Left lung (tissue), 4 donors: ENCODE measurements at regions not wholly inside any gene's neighbourhood (a gene's known extent, or its start where the extent isn't known, plus 50 kb on each side); places are given as distances from the start of the nearest gene placed in this dataset.

Experiments
- ATAC-seq: fragments of 200-7000 bp; cut with Tn5 transposase; one replicate; pipeline ENCODE4 v1.9.1; 2020; ENCODE audit warnings: moderate library complexity
- DNase-seq, 4 donors: peaks; one replicate each; pipeline ENCODE4 v3.0.0-alpha.2; 2013 to 2020
- H3K27ac ChIP-seq, 2 donors: fragments of 200-600 bp; sonication (generic) in 1 of 2; one replicate each; pipeline versions ENCODE4 v1.5.0 to v1.8.0; 2020 to 2021
- H3K27me3 ChIP-seq, 2 donors: fragments of 200-600 bp; sonication (generic) in 1 of 2; one replicate each; pipeline versions ENCODE4 v1.5.0 to v1.8.0; 2020 to 2021
- H3K36me3 ChIP-seq, 2 donors: fragments of 200-600 bp; sonication (generic) in 1 of 2; one replicate each; pipeline versions ENCODE4 v1.5.0 to v1.8.0; 2020 to 2021
- H3K4me1 ChIP-seq, 2 donors: fragments of 200-600 bp; one replicate each; pipeline ENCODE4 v1.8.0; 2021
- H3K4me3 ChIP-seq, 2 donors: fragments of 200-600 bp; sonication (generic) in 1 of 2; one replicate each; pipeline versions ENCODE4 v1.5.0 to v1.8.0; 2020 to 2021; ENCODE audit warnings: mild to moderate bottlenecking in 1 of 2
- H3K9me3 ChIP-seq, 2 donors: fragments of 200-600 bp; sonication (generic) in 1 of 2; one replicate each; pipeline versions ENCODE4 v1.5.0 to v1.8.0; 2020 to 2021
- CTCF ChIP-seq, 2 donors: fragments of 200-600 bp; sonication (generic) in 1 of 2; IDR thresholded peaks; one replicate each; pipeline versions ENCODE4 v1.5.0 to v1.8.0; 2021; ENCODE audit warnings: antibody characterized with exemption in 2 of 2
- intact Hi-C, 2 donors: fragments of 100-400 bp; cut with DNase I; formaldehyde crosslinking; loops; one replicate each; pipeline versions ENCODE4 v1.11.2 to v1.14.2; 2022
- donor health status: DM: no; HTN: yes; CAD: no.
- donor health status: DM: no; HTN: no; CAD: no.

GRCh38 chr14:97692084-97692483 lies 894.9 kb downstream of the VRK1 start:
- Histone ChIP-seq H3K27me3 (no peaks in the 10 kb centered on the region), H3K9me3 (no peaks in the 10 kb centered on the region), H3K4me3 (no peak overlapping the region), H3K4me1 (no peaks in the 10 kb centered on the region), H3K36me3 (no peaks in the 10 kb centered on the region), H3K27ac (no peak overlapping the region)
- intact Hi-C loops: no loop called here
- no peak for DNase-seq
- TF ChIP-seq CTCF (IDR thresholded peaks at IDR 0.05): no peak
- ATAC-seq: no peak

GRCh38 chr14:97695456-97695981 lies 898.3 kb downstream of the VRK1 start:
- intact Hi-C loops: no loop called here
- Histone ChIP-seq H3K9me3 (peaks cover 0 to 4% of the 10 kb centered on the region in 2 donors), H3K27ac (no peak overlapping the region), H3K4me1 (no peaks in the 10 kb centered on the region), H3K27me3 (no peaks in the 10 kb centered on the region), H3K4me3 (no peak overlapping the region), H3K36me3 (no peaks in the 10 kb centered on the region)
- TF ChIP-seq CTCF (IDR thresholded peaks at IDR 0.05): no peak
- ATAC-seq (no peak), DNase-seq (no peak)

GRCh38 chr14:97697772-97698171 lies 900.6 kb downstream of the VRK1 start:
- peaks cover 0 to 4% of the 10 kb centered on the region in 2 donors for H3K9me3 ChIP-seq
- no peak overlapping the region for H3K27ac ChIP-seq
- ATAC-seq (no peak), DNase-seq (no peak)
- intact Hi-C loops: no loop called here
- H3K4me3 ChIP-seq: no peak overlapping the region
- no peaks in the 10 kb centered on the region for H3K36me3 ChIP-seq
- H3K27me3 ChIP-seq: no peaks in the 10 kb centered on the region
- TF ChIP-seq CTCF (IDR thresholded peaks at IDR 0.05): no peak
- H3K4me1 ChIP-seq: no peaks in the 10 kb centered on the region

GRCh38 chr14:97699026-97699425 lies 901.8 kb downstream of the VRK1 start:
- H3K36me3 ChIP-seq: no peaks in the 10 kb centered on the region
- TF ChIP-seq CTCF (IDR thresholded peaks at IDR 0.05): no peak
- intact Hi-C loops: no loop called here
- no peak overlapping the region for H3K27ac ChIP-seq
- peaks cover 0 to 4% of the 10 kb centered on the region in 2 donors for H3K9me3 ChIP-seq
- H3K4me1 ChIP-seq: no peaks in the 10 kb centered on the region
- ATAC-seq (no peak), DNase-seq (no peak)
- H3K27me3 ChIP-seq: no peaks in the 10 kb centered on the region
- H3K4me3 ChIP-seq: no peak overlapping the region

GRCh38 chr14:97703006-97703760 lies 906.0 kb downstream of the VRK1 start:
- Histone ChIP-seq H3K4me1 (peaks cover 0 to 9% of the 10 kb centered on the region in 2 donors), H3K36me3 (no peaks in the 10 kb centered on the region), H3K27me3 (no peaks in the 10 kb centered on the region), H3K4me3 (no peak overlapping the region), H3K9me3 (peaks cover 0 to 4% of the 10 kb centered on the region in 2 donors), H3K27ac (no peak overlapping the region)
- no peak for TF ChIP-seq CTCF (IDR thresholded peaks at IDR 0.05)
- no peak for DNase-seq
- no peak for ATAC-seq
- intact Hi-C loops: no loop called here
